ENCODE measurements at regions not wholly inside any gene's neighbourhood (a gene's known extent, or its start where the extent isn't known, plus 50 kb on each side); places are given as distances from the start of the nearest gene placed in this dataset.

DNA sequence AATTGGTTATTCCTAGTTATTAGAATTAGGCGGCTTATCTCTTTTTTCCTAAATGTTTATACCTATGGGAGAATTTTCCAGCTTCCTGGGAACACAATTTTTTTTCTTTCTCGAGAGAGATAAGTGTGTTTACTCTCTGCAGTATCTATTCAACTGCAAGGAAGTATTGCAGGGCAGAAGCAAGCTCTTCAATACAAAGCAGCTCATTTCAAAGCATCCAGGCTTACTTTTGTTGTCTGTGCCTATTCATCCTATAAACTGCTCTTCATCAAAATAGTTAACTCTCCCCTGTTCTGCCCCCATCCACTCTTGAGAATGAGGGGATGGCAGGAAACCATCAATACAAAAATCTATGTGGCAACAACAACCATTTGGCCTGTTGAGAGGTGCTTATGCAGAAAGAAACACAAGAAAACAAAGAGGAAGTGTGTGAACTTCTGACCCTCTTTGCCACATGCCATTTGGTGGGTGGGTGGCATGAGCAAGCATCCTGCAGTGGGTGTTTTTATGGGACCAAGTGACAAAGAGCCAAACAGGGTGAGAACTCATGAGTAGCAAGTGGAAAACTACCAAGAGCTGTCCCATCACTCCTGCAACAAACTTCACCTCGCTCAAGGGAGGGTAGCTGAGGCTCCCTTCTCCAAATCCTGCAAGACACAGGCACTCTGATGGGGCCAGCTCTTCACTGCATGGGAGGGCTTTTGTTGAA lies 50.6 kb upstream of the MRPS6 start:
- H3T11ph ChIP-seq (ENCODE audit: low read length) = no peak overlapping the region
- peaks cover 4% of the 10 kb centered on the region; the same call in 1 of the 2 replicates for H3K4me1 ChIP-seq (ENCODE audit: insufficient read depth, low read length)
- H3K4ac ChIP-seq (ENCODE audit: low read depth, low read length) = no peak overlapping the region
- H2AK5ac ChIP-seq (ENCODE audit: insufficient read length, low read length) = no peak overlapping the region
- H3K27me3 ChIP-seq (ENCODE audit: insufficient read depth, low read length) = no peaks in the 10 kb centered on the region
- no peak overlapping the region for H2BK15ac ChIP-seq (ENCODE audit: low read depth, low read length)
- no peak overlapping the region for H4K8ac ChIP-seq (replicated peaks; ENCODE audit: insufficient read length, low read depth, low read length)
- H3K27me3 Mint-ChIP-seq (ENCODE audit: low read depth) = no peaks in the 10 kb centered on the region
- H3K9ac ChIP-seq (ENCODE audit: extremely low read depth, insufficient read length, low read length) = no peak overlapping the region
- peak overlapping the region; percentile 43 for H2BK12ac ChIP-seq (ENCODE audit: insufficient read length, low read depth, low read length)
- H3K14ac ChIP-seq (ENCODE audit: insufficient read depth, low read length) = no peak overlapping the region
- no peak overlapping the region for H2AFZ ChIP-seq (ENCODE audit: low read length)
- H3K4me1 Mint-ChIP-seq = peaks cover 6 to 9% of the 10 kb centered on the region in 2 experiments
- H3K79me1 ChIP-seq (ENCODE audit: insufficient read depth, low read depth, low read length, poor library complexity, severe bottlenecking) = no peaks in the 10 kb centered on the region
- H3K79me2 ChIP-seq (ENCODE audit: insufficient read depth, low read length) = no peaks in the 10 kb centered on the region
- DNase-seq = no peak
- peaks cover 0 to 3% (median 0%) of the 10 kb centered on the region in 3 experiments; a peak in 1 of 7 replicates for H3K36me3 Mint-ChIP-seq (ENCODE audit: insufficient read depth in 1 of 3, low read depth in 3 of 3)
- H3K4me3 Mint-ChIP-seq = no peak overlapping the region
- no peak overlapping the region for H4K91ac ChIP-seq (ENCODE audit: insufficient read length, low read depth, low read length)
- no peaks in the 10 kb centered on the region for H3K23me2 ChIP-seq (ENCODE audit: insufficient read length, low read depth, low read length, poor library complexity, severe bottlenecking)
- no peak overlapping the region for H2BK120ac ChIP-seq (ENCODE audit: low read depth, low read length, poor library complexity, severe bottlenecking)
- H3K23ac ChIP-seq (ENCODE audit: insufficient read length, low read depth, low read length) = no peak overlapping the region
- H3K9me3 Mint-ChIP-seq = peaks cover 0 to 5% of the 10 kb centered on the region in 2 experiments; a peak in 2 of 5 replicates
- no peak overlapping the region for H2BK5ac ChIP-seq (ENCODE audit: insufficient read length, low read length)
- no peak overlapping the region for H3K27ac Mint-ChIP-seq
- no peak for TF ChIP-seq CTCF (conservative IDR thresholded peaks at IDR 0.05)
- no peak overlapping the region for H3K18ac ChIP-seq (ENCODE audit: insufficient read length, low read depth, low read length)
- no CpG with 5 or more reads among the region's 3 CpGs for WGBS (ENCODE audit: extremely low coverage, insufficient read length, low lambda C conversion rate)
- H3K4me2 ChIP-seq (ENCODE audit: insufficient read depth, insufficient read length, low read length) = no peak overlapping the region
- H3K9me3 ChIP-seq (ENCODE audit: control insufficient read depth, low read depth, low read length) = no peaks in the 10 kb centered on the region
- H3K27ac ChIP-seq (ENCODE audit: insufficient read length, low read depth, low read length) = no peak overlapping the region
- H3K56ac ChIP-seq (ENCODE audit: insufficient read length, low read depth, low read length) = no peak overlapping the region
- no peak overlapping the region for H2BK20ac ChIP-seq (ENCODE audit: low read depth, low read length, poor library complexity, severe bottlenecking)
- H4K20me1 ChIP-seq (ENCODE audit: control insufficient read depth, insufficient read depth, insufficient read length) = no peaks in the 10 kb centered on the region
- H4K5ac ChIP-seq (ENCODE audit: insufficient read length, low read depth, low read length) = no peak overlapping the region
